CD4-positive, alpha-beta T cell treated with Interleukin-21 for 1 hour (primary cell): ENCODE measurements at regions not wholly inside any gene's neighbourhood (a gene's known extent, or its start where the extent isn't known, plus 50 kb on each side); places are given as distances from the start of the nearest gene placed in this dataset.
A peak's percentile ranks its signal among the peaks of the same experiment; 100 is the strongest.
"Not testable (repeated sequence)": the region's sequence is repeated elsewhere in the genome, so short reads cannot be mapped to it uniquely, and the experiment has no call there.

ENCODE experiments used
- DNase-seq: peaks from one replicate; pipeline ENCODE4 v3.0.0-alpha.2; 2020

DNA sequence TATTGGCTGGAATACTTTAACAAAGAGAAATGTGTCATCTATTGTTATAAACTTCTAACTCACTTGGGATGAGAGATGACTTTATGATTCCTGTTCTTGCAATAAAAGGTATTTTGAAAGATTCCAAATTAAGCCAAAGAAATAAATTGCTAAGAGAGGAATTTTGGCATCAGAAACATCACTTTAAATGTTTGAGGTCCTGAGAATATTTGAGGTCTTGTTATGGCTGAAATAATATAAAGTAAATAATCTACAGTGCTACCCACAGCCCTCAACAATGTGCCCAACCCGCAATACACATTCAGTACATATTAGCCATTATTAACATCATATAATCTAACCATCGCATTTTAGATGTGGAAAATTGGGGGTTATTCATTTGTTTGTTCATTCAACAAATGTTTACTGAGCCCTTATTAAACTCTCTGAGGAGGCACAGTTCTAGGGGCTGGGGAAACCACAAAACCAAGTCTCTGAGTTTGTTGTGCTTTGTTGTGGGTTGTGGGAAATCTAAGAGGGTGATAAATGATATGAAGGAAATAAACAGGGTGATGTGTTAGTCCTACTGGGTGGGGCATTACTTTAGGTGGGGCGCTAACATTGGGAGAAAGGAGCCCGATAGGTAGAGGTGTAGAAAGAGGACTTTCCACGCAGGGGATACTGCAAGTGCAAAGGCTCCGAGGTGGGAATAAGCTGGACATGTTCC is 135.2 kb upstream of the CLINT1 start:
- DNase-seq, result peak; percentile 68

- no peak for DNase-seq
These were observed 134.3 kb upstream of the CLINT1 start for GRCh38 chr5:157993201-157993600.

DNA sequence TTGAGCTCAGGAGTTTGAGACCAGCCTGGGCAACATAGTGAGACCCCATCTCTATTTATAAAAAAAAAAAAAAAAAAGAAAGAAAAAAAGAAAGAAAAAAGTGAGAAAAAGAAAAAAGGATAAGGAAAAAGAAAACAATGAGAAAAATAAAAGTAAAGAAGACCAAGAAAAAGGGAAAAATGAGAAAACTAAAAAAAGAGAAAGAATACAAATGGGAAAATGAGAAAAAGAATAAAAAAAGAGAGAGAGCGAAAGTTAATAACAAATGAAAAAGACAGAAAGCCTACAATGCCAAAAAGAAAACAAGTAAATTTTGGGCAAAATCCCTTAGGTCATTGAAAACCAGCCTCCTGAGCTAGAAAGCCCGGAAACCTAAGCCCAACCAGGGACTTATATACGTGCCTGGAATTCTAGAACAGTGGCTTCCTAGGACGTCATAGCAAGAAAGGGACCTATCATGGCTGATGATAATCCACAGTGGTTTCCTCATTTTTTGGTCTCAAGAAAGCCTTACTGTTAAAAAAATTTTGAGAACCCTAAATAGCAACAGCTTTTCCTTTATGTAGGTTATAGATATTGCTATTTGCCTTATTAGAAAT is 131.7 kb upstream of the CLINT1 start:
- no peak for DNase-seq

GRCh38 chr5:157989296-157989695 is 130.4 kb upstream of the CLINT1 start:
- no peak for DNase-seq

DNA sequence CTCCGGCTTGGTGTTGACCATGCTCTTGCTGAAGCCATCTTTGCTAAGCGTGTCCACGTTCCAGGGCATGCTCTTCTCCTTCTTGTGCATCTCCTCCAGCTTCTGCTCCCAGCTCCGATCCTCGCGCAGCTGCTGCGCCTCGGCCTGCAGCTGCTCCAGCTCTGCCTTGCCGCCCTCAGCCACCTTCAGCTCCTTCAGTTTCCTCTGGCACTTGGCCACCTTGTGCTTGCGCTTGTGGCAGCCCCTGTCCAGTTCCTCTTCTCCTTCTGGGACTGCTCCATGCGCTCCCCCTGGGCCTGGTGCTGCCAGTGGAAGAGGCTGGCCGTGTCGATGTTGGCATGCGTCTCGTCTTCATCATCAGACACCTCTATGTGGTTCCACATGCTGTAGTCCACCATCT is 128.3 kb upstream of the CLINT1 start:
- no peak for DNase-seq

DNA sequence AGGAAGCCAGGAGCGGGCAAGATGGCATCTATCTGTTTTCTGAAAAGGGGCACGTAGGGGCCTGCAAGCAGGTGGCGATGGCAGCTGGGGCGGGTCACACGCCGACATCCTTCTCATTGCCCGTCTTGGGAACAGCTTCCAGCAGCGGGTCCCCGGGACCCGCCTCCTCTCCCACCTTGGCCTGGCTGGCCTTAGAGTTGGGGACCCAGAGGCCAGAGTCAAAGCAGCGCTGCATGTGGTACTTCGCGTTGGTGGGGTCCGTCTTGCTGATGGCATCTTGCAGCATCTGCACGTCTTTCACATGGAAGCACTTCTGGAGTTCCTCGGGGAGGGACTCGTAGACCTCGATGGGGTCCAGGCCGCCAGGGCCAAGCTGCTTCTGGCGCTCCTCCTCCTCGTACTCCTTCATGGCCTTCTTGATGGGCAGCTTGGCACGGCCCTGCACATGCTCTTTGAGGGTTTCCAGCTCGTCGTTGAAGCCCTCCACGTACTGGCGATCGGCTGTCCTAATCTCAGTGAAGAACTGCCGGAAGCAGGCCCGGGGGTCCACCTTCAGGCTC is 127.6 kb upstream of the CLINT1 start:
- no peak for DNase-seq

DNA sequence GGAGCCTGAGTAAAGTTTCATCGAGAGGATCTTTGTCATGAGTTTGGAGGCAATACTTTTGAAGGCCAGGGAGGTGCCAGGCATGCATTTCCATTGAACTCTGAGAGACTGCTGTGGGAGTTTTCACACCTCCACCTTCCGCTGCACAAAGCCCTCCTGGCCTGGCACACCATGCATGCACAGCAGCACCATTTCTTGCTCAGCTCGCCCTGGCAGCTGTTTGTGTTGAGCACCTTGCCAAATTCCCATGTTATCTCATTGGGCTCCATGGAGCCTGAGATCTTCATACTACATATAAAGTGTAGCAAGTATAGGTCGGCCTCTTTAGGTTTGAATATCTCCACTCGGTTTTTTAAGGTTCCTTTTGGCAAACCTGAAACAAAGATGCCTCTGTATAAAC is 125.7 kb upstream of the CLINT1 start:
- DNase-seq, result no peak

DNA sequence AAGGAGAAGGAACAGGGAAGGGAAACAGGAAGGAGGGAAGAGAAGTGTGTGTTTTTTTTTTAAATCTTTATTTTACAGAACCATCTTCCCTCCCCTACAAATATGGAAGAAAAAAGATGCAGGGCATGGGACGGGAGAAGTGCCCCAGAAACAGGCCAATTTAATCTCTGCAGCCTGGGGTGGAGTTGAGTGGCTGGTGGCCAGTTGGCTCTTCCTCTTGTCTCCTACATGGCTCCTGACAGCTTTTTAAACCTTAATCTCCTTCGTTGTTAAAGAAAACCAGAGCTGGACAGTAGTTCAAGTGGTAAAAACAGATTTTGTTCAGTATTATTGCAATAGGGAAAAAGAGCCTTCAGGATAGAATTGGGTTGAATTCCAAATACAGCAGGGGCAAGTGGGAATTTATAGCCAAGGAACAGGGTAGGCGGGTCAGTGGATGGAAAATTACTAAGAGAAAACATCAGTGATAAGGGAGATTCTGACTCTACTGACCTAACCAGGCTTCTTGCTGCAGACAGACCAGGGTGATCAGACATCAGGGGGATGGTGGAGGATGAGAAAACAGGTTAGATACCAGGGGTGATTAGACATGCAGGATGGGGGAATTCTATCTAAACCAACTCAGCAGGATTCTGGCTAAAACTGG is 125.1 kb upstream of the CLINT1 start:
- DNase-seq, result no peak

DNA sequence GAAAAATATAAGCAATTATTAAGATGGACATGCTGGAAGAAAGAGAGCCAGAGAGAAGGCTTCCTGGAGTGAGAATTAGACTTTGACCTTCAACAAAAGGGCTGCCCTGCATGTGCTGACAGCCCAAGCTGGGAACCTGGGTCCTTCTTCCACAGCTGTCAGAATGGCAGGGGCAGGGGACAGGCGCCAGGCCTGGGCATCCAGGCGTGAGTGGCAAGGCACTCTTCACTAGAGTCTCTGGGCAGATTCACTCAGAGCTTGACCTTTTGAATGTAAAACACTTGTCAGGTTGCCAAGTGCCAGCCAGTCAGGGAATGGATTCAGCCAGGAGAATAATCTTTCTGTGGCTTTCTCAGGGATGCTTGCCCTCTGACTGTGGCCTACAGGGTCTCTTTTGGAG is 119.1 kb upstream of the CLINT1 start:
- DNase-seq, result no peak

GRCh38 chr5:157976429-157976828 is 117.5 kb upstream of the CLINT1 start:
- DNase-seq, result no peak

- no peak for DNase-seq
These were observed 113.6 kb upstream of the CLINT1 start for GRCh38 chr5:157972579-157972978.

DNA sequence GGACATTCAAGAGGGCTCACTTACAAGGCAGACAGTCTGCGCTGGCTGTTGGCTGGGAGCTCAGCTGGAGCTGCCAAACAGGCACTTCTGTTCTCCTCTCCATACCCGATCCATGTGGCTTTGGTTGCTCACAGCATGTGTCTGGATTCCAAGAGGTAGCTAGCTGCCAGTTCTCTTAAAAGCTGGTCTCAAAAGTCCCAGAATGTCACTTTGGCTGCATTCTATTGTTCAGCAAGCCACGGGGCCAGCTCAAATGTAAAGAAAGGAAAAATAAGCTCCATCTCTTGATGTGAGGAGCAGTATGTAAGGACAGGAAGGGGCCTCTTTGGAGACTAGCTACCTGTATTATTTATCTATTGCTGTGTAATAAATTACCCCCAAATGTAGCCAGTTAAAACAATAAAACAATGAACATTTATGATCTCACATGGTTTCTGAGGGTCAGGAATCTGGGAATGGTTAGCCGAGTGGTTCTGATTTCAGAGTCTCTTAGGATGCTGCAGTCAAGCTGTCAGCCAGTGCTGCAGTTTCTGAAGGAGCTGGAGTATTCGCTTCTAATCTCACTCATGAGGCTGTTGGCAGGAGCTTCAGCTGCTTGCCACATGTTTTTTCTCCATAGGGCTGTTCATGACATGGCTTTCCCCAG is 112.7 kb upstream of the CLINT1 start:
- no peak for DNase-seq

- not testable (repeated sequence) for DNase-seq
These were observed 109.6 kb upstream of the CLINT1 start for GRCh38 chr5:157968570-157968969.

DNA sequence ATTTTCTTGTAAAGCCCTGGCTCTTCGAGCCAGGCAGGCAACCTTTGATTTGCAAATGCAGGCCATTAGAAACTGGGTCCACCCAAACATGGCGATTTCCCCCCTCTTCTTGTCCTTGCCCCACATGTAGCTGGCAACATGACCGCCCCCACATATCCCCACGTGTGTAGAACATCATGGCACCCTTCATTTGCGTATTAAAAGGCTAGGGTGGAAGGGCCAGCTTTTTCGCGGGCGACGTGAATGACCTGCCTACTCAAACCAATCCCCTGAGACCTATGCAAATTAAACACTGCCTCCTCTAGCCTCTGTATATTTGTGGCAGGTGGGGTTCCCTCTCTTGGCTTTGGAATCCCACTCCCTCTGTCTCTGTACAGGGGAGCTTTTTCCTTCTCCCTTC is 107.0 kb upstream of the CLINT1 start:
- no peak for DNase-seq

DNA sequence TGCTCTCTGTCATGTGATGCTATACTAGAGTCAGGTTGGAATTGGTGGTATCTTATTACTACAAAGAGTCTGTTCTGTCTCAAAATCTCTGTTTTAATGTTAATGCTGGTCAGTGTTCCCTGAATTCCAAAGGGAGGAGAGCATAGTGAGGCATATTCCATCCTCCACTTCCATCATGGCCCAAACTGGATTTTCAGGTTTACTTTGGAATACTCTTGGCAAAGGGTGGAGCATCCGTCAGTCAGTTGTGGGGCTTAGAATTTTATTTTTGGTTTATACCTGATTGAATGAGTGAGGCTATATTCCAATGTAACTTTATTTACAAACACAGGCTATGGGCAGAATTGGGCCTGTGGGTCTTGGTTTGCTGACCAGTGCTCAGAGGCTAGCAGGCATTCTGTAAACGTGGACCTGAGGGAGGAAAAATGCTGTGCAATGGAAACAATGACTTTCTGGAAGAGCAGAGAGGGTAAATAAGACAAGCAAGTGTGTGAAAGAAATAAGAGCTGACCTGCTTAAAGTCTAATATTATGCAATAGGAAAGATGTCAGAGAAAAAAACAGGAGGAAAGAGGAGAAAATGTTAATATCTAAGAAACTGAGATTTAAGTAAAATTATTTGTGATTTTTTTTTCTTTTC is 106.2 kb upstream of the CLINT1 start:
- no peak for DNase-seq

GRCh38 chr5:157963761-157964160 is 104.8 kb upstream of the CLINT1 start:
- no peak for DNase-seq

GRCh38 chr5:157963244-157963643 is 104.3 kb upstream of the CLINT1 start:
- no peak for DNase-seq

GRCh38 chr5:157962686-157963085 is 103.7 kb upstream of the CLINT1 start:
- not testable (repeated sequence) for DNase-seq

DNA sequence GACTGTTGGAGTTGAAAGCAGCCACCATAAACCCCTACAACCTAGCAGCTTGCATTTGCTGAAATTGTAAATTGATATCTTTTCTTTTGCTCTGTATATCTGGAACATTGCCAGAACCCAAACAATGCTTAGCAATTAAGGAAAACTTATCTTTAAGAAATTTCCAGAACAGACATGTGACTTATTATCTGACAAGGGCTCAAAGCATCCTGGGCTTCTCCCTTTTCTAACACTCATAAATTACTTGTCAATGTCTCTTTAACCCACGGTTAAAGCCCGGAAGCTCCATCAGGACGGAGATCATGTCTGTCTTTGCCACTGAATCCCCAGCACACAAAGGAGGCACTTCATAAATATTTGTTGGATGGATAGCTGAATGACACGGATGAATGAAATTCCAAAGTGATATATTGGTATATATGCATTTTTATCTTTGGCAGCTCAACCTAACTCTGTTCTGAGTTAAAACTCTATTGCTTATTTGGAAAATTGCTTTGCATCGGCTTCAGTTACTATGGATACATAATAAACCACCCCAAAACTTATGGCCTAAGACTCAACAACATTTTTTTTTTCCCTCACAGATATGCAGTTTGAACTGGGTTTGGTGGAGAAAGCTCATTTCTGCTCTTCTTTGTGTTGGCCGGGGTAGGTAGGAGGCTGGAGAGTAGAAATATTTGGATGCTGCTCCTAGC is 103.1 kb upstream of the CLINT1 start:
- no peak for DNase-seq

DNA sequence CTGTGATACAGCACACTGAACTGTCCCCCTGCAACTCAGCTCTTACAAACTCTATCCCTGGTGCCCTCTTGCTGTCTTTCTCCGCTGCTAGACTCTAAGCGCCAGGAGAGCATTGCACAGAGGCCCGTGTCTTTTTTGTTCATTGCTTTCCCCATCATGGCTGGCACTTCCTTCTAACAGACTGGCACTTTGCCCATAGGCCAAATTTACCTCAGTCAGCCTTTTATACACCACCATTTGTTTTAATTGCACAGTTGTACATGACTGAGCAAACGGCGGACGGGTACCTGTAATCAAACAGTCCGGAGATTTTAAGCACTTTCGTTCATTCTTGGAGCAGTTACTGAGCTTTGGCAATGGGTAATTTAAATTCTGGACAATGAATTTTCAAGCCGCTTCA is 102.2 kb upstream of the CLINT1 start:
- no peak for DNase-seq

DNA sequence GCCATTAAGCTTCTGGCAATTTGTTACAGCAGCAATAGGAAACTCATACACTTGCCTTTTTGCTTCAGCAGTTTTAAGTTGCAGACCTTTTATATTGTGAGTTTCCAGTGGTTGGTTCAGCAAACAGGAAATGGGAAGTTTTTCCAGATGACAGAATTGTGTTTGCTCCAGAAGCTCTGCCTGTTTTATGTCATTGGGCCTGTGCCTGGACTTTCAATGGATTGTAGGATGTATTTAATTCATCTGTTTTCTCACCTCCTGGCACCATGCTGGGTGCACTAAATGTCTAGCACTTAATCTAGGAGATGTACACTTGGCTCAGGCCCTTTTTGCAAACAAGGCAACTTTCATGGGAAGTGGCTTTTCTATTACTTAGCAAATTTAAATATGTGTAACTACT is 100.4 kb upstream of the CLINT1 start:
- no peak for DNase-seq

- no peak for DNase-seq
These were observed 97.4 kb upstream of the CLINT1 start for GRCh38 chr5:157956271-157956885.
